PC-3 (cell line): ENCODE measurements at regions not wholly inside any gene's neighbourhood (a gene's known extent, or its start where the extent isn't known, plus 50 kb on each side); places are given as distances from the start of the nearest gene placed in this dataset.
"Not testable (repeated sequence)": the region's sequence is repeated elsewhere in the genome, so short reads cannot be mapped to it uniquely, and the experiment has no call there.

Source experiments
- EZH2 ChIP-seq: fragments of 300-600 bp; sonication (generic); IDR thresholded peaks from one replicate; pipeline ENCODE4 v1.6.1; 2017; ENCODE audit warnings: antibody characterized with exemption, mild to moderate bottlenecking, low read length; ENCODE audit not compliant: unreplicated experiment
- EZH2phosphoT487 ChIP-seq: fragments of 300-600 bp; sonication (generic); IDR thresholded peaks from 2 replicates; pipeline ENCODE4 v1.6.1; 2018; ENCODE audit warnings: mild to moderate bottlenecking, antibody characterized with exemption, low read length, borderline replicate concordance
- TF ChIP-seq, protein P1 (sequence below): fragments of 300-600 bp; sonication (generic); conservative IDR thresholded peaks from 2 replicates; pipeline ENCODE4 v1.5.1; 2017; ENCODE audit warnings: antibody characterized with exemption, low read depth, mild to moderate bottlenecking, low read length

DNA sequence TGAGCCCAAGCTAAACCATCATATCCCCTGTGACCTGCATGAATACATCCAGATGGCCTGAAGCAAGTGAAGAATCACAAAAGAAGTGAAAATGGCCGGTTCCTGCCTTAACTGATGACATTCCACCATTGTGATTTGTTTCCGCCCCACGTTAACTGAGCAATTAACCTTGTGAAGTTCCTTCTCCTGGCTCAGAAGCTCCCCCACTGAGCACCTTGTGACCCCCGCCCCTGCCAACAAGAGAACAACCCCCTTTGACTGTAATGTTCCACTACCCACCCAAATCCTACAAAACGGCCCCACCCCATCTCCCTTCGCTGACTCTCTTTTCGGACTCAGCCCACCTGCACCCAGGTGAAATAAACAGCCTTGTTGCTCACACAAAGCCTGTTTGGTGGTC lies 147.5 kb downstream of the ATPSCKMT start:
- TF ChIP-seq, protein P1, sequence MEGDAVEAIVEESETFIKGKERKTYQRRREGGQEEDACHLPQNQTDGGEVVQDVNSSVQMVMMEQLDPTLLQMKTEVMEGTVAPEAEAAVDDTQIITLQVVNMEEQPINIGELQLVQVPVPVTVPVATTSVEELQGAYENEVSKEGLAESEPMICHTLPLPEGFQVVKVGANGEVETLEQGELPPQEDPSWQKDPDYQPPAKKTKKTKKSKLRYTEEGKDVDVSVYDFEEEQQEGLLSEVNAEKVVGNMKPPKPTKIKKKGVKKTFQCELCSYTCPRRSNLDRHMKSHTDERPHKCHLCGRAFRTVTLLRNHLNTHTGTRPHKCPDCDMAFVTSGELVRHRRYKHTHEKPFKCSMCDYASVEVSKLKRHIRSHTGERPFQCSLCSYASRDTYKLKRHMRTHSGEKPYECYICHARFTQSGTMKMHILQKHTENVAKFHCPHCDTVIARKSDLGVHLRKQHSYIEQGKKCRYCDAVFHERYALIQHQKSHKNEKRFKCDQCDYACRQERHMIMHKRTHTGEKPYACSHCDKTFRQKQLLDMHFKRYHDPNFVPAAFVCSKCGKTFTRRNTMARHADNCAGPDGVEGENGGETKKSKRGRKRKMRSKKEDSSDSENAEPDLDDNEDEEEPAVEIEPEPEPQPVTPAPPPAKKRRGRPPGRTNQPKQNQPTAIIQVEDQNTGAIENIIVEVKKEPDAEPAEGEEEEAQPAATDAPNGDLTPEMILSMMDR = not testable (repeated sequence)
- not testable (repeated sequence) for TF ChIP-seq EZH2, EZH2phosphoT487
